Spleen (tissue), 11 donors: ENCODE measurements at regions not wholly inside any gene's neighbourhood (a gene's known extent, or its start where the extent isn't known, plus 50 kb on each side); places are given as distances from the start of the nearest gene placed in this dataset.

Experiments
- DNase-seq: peaks from one replicate; pipeline ENCODE4 v3.0.0-alpha.2; 2020
- H3K27ac ChIP-seq, 8 donors: fragments of 200-600 bp; sonication (generic) in 7 of 8; 1 replicate in 4 of 8; 2 replicates in 4 of 8; pipeline versions ENCODE4 v1.5.0 to v1.8.0; 2016 to 2021; ENCODE audit warnings: inconsistent platforms in 4 of 8, mild to moderate bottlenecking in 4 of 8, moderate library complexity in 1 of 8
- H3K27me3 ChIP-seq, 7 donors: fragments of 200-600 bp; sonication (generic) in 6 of 7; replicated peaks in 1 of 7; 1 replicate in 4 of 7; 2 replicates in 3 of 7; pipeline versions ENCODE4 v1.5.0 to v1.8.0; 2016 to 2021; ENCODE audit warnings: inconsistent platforms in 3 of 7, mild to moderate bottlenecking in 1 of 7
- H3K36me3 ChIP-seq, 6 donors: fragments of 200-600 bp; sonication (generic) in 5 of 6; 1 replicate in 4 of 6; 2 replicates in 2 of 6; pipeline versions ENCODE4 v1.5.0 to v1.8.0; 2016 to 2021; ENCODE audit warnings: inconsistent platforms in 2 of 6
- H3K4me1 ChIP-seq, 6 donors: fragments of 200-600 bp; sonication (generic) in 5 of 6; 1 replicate in 3 of 6; 2 replicates in 3 of 6; pipeline versions ENCODE4 v1.5.0 to v1.8.0; 2016 to 2021; ENCODE audit warnings: inconsistent platforms in 3 of 6
- H3K4me3 ChIP-seq, 8 donors: fragments of 200-600 bp; sonication (generic) in 7 of 8; 1 replicate in 4 of 8; 2 replicates in 4 of 8; pipeline versions ENCODE4 v1.5.0 to v1.8.0; 2016 to 2021; ENCODE audit warnings: inconsistent platforms in 4 of 8, mild to moderate bottlenecking in 4 of 8, moderate library complexity in 2 of 8
- H3K9me3 ChIP-seq, 8 donors: fragments of 200-600 bp; sonication (generic) in 7 of 8; 1 replicate in 4 of 8; 2 replicates in 4 of 8; pipeline versions ENCODE4 v1.5.0 to v1.8.0; 2016 to 2021; ENCODE audit warnings: inconsistent platforms in 4 of 8
- POLR2A ChIP-seq, 3 donors: fragments of 450-650 bp; IDR thresholded peaks; one replicate each; pipeline ENCODE4 v1.5.1; 2017; ENCODE audit warnings: antibody characterized with exemption in 3 of 3, mild to moderate bottlenecking in 1 of 3
- POLR2AphosphoS5 ChIP-seq, 3 donors: sonication (generic); formaldehyde crosslinking; IDR thresholded peaks; one replicate each; pipeline ENCODE4 v1.5.1; 2017; ENCODE audit warnings: antibody characterized with exemption in 3 of 3
- WGBS, 5 donors: extraction: QIAGEN DNeasy Blood & Tissue Kit in 3 of 5; methylation state at CpG; one replicate each; pipeline versions ENCODE4 v1.1.5 to v1.1.7; 2013 to 2018; 5-methylcytosine and 5-hydroxymethylcytosine counted together
- intact Hi-C: fragments of 100-400 bp; cut with DNase I; formaldehyde crosslinking; loops from one replicate; pipeline ENCODE4 v1.15.0; 2023; ENCODE audit warnings: low total_unique reads
- TF ChIP-seq, protein P1 (sequence below), 11 experiments: fragments of 200-600 bp in 7 of 11; fragments of 450-650 bp in 4 of 11; sonication (generic) in 4 of 11; IDR thresholded peaks in 8 of 11; conservative IDR thresholded peaks in 3 of 11; 1 replicate in 7 of 11; 2 replicates in 4 of 11; pipeline versions ENCODE4 v1.4.0 to v1.8.0; 2016 to 2021; ENCODE audit warnings: antibody characterized with exemption in 11 of 11, inconsistent platforms in 4 of 11, mild to moderate bottlenecking in 1 of 11
- donor health status: healthy with polysubstance abuse.
- donor health status: DM: no; HTN: no; CAD: no; lungs with moderate emphysema.
- donor health status: DM: no; HTN: no; CAD: no.
- donor health status: Bipolar disorder and iron deficiency.
- donor health status: healthy.
- donor health status: DM: no; HTN: no; CAD: no.
- donor health status: DM: yes; HTN: yes; CAD: no.

GRCh38 chr11:119520400-119520799 is 97.4 kb upstream of the THY1 start:
- Histone ChIP-seq H3K27ac (no peak overlapping the region), H3K36me3 (no peaks in the 10 kb centered on the region), H3K9me3 (no peaks in the 10 kb centered on the region), H3K4me3 (no peak overlapping the region), H3K4me1 (peaks cover 0 to 13% (median 3%) of the 10 kb centered on the region in 6 donors), H3K27me3 (peaks cover 0 to 5% (median 0%) of the 10 kb centered on the region in 7 donors)
- 71 to 83% (median 79%) methylated on average over 1 of the region's 1 CpG; no CpG with 5 or more reads in 1 of the 5 donors for WGBS, 5 donors
- peak; percentile 36 for DNase-seq
- intact Hi-C loops: no loop called here
- TF ChIP-seq POLR2AphosphoS5 (IDR thresholded peaks at IDR 0.05): no peak

DNA sequence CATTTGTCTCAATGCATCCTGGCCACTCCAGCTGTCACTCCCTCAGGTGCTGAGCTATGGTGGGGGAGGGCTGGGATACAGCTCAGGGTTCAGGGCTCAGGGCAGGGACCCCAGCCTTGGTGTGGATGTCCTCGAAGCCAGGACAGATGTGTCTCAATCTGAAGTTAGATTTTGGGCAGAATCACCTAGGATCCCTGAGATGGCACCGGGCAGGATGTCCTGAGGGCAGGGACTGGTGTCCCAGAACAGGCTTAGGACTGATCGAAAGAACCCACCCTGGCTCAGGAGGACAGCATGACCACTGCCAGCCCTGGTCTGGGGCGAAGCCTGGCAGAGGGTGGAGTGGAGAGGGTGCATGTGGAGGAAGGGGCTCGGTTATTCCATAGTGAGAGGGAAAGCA is 96.8 kb upstream of the THY1 start:
- TF ChIP-seq POLR2A (IDR thresholded peaks at IDR 0.05) (no peak), POLR2AphosphoS5 (IDR thresholded peaks at IDR 0.05) (no peak)
- TF ChIP-seq, protein P1, sequence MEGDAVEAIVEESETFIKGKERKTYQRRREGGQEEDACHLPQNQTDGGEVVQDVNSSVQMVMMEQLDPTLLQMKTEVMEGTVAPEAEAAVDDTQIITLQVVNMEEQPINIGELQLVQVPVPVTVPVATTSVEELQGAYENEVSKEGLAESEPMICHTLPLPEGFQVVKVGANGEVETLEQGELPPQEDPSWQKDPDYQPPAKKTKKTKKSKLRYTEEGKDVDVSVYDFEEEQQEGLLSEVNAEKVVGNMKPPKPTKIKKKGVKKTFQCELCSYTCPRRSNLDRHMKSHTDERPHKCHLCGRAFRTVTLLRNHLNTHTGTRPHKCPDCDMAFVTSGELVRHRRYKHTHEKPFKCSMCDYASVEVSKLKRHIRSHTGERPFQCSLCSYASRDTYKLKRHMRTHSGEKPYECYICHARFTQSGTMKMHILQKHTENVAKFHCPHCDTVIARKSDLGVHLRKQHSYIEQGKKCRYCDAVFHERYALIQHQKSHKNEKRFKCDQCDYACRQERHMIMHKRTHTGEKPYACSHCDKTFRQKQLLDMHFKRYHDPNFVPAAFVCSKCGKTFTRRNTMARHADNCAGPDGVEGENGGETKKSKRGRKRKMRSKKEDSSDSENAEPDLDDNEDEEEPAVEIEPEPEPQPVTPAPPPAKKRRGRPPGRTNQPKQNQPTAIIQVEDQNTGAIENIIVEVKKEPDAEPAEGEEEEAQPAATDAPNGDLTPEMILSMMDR (IDR thresholded peaks at IDR 0.05 in 8 of 11, conservative IDR thresholded peaks at IDR 0.05 in 3 of 11): no peak

DNA sequence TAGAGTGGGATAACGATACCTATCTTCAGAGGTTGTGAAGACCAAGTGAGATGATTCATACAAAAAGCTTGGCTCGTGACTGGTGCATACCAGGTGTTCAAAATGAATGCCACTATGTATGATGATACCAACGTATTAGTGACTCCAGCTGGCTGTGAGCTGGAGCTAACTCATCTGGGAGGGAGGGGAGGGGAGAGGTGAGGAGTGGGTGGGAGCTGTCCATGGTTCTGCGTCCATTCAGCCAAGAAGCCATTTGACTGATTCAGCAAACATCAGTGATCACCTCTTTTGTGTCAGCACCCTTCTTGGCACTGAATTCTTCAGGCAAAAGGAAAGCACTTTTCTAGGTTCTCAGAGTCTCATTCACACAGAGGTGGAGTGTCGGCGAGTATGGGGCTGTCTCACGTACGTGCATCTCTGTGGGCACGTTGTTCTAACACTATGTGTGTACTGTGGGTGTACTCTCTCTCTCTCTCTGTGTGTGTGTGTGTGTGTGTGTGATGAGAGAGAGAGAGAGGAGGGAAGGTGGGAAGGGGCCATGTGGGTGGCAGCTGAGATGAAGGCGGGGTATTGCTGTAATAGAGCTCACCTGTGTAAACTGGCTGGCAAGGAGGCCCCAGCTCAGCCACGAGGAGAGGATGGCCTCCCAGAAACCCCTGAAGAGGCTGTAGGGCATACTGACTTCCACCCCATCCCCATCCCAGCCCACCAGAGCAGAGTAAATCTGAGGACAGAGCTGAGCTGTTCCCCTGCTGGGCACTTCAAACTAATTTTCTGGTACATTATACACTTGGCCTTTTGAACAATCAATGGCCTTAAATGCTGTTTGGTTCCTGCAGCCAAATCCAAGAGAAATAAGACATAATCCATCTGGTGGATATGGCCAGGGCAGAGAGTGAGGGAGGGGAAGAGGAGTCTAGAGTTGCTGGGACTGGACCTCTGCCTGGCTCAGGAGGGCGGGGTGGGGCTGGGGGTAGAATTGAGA is 96.1 kb upstream of the THY1 start:
- H3K27me3 ChIP-seq: peaks cover 0 to 5% (median 0%) of the 10 kb centered on the region in 7 donors
- no peak overlapping the region for H3K27ac ChIP-seq
- H3K4me3 ChIP-seq: no peak overlapping the region
- no peaks in the 10 kb centered on the region for H3K9me3 ChIP-seq
- WGBS, 5 donors: 66 to 75% (median 70%) methylated on average over 12 of the region's 12 CpGs
- peaks cover 0 to 3% (median 0%) of the 10 kb centered on the region in 6 donors for H3K4me1 ChIP-seq
- no peak for TF ChIP-seq POLR2AphosphoS5 (IDR thresholded peaks at IDR 0.05)
- no peak for TF ChIP-seq POLR2A (IDR thresholded peaks at IDR 0.05)
- TF ChIP-seq, protein P1 (IDR thresholded peaks at IDR 0.05 in 8 of 11, conservative IDR thresholded peaks at IDR 0.05 in 3 of 11): no peak
- H3K36me3 ChIP-seq: no peaks in the 10 kb centered on the region
- no peak for DNase-seq
- intact Hi-C loops: no loop called here

More for the DNA sequence above, 96.8 kb upstream of the THY1 start:
- Histone ChIP-seq H3K27ac (no peak overlapping the region), H3K4me1 (peaks cover 0 to 7% (median 1%) of the 10 kb centered on the region in 6 donors), H3K9me3 (no peaks in the 10 kb centered on the region), H3K4me3 (no peak overlapping the region), H3K36me3 (no peaks in the 10 kb centered on the region), H3K27me3 (peaks cover 0 to 5% (median 0%) of the 10 kb centered on the region in 7 donors)
- 58 to 72% (median 62%) methylated on average over 5 of the region's 5 CpGs for WGBS, 5 donors
- intact Hi-C loops: no loop called here
- DNase-seq: no peak

DNA sequence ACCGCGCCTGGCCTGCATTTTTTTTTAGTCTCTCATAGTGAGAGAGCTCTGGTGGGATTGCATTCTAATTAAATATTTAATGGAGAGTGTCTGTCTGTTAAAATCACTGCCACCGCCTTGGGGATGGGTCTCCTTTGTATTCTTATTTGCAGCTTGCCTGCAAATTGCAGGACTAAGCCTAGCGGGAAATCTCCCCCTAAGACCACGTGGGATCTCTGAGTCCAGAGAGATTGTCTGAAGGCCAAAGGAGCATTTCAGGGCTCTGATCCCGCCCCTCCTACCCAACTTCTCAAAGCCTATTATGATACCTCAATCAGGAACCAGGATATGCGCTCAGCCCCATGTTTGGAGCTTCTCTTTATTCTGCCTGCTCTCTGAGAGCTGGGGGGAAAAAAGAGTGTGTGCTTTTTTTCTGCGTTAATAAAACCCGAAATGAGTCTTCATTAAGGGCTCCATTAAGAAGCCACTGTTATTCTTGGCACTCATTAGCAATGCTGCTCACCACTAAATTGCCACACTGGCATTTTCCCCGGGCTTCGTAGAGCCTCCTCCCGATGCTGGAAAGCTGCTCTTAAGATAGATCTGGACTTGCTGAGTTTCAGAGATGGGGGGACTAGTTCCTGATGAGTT is 92.9 kb upstream of the THY1 start:
- Histone ChIP-seq H3K9me3 (no peaks in the 10 kb centered on the region), H3K4me3 (no peak overlapping the region), H3K36me3 (no peaks in the 10 kb centered on the region), H3K4me1 (peaks cover 0 to 3% (median 0%) of the 10 kb centered on the region in 6 donors), H3K27ac (no peak overlapping the region), H3K27me3 (peaks cover 0 to 30% (median 0%) of the 10 kb centered on the region in 7 donors)
- WGBS, 5 donors: 73 to 79% (median 76%) methylated on average over 12 of the region's 12 CpGs
- intact Hi-C loops: no loop called here
- DNase-seq: no peak
- TF ChIP-seq, protein P1 (IDR thresholded peaks at IDR 0.05 in 8 of 11, conservative IDR thresholded peaks at IDR 0.05 in 3 of 11): no peak
- no peak for TF ChIP-seq POLR2A (IDR thresholded peaks at IDR 0.05)
- no peak for TF ChIP-seq POLR2AphosphoS5 (IDR thresholded peaks at IDR 0.05)
